ENCODE measurements at regions not wholly inside any gene's neighbourhood (a gene's known extent, or its start where the extent isn't known, plus 50 kb on each side); places are given as distances from the start of the nearest gene placed in this dataset.

GRCh38 chr7:67786021-67786420 lies 789.4 kb downstream of the TYW1 start:
- TF ChIP-seq CTCF (IDR thresholded peaks at IDR 0.05) (no peak), POLR2AphosphoS5 (IDR thresholded peaks at IDR 0.05) (no peak), POLR2A (IDR thresholded peaks at IDR 0.05) (no peak), EP300 (IDR thresholded peaks at IDR 0.05) (no peak)
